Nephron (organoid): ENCODE measurements at regions not wholly inside any gene's neighbourhood (a gene's known extent, or its start where the extent isn't known, plus 50 kb on each side); places are given as distances from the start of the nearest gene placed in this dataset.
"Not testable (repeated sequence)": the region's sequence is repeated elsewhere in the genome, so short reads cannot be mapped to it uniquely, and the experiment has no call there.

ENCODE experiments used
- H3K27ac Mint-ChIP-seq, 3 experiments: 2 replicates each; pipeline ENCODE4 v1.8.0; 2020; ENCODE audit warnings: mixed read lengths in 3 of 3, mild to moderate bottlenecking in 2 of 3, moderate library complexity in 1 of 3
- H3K27me3 Mint-ChIP-seq: 2 replicates; pipeline ENCODE4 v1.8.0; 2021; ENCODE audit warnings: low read depth, mild to moderate bottlenecking, moderate library complexity, mixed read lengths
- H3K36me3 Mint-ChIP-seq: 2 replicates; pipeline ENCODE4 v1.8.0; 2020; ENCODE audit warnings: low read depth, mixed read lengths
- H3K4me1 Mint-ChIP-seq: 2 replicates; pipeline ENCODE4 v1.8.0; 2020; ENCODE audit warnings: mixed read lengths
- H3K4me3 Mint-ChIP-seq, 3 experiments: 2 replicates each; pipeline ENCODE4 v1.8.0; 2020; ENCODE audit warnings: mild to moderate bottlenecking in 3 of 3, mixed read lengths in 3 of 3, moderate library complexity in 2 of 3
- H3K9me3 Mint-ChIP-seq: 2 replicates; pipeline ENCODE4 v1.8.0; 2020; ENCODE audit warnings: mixed read lengths
- TF ChIP-seq, protein P1 (sequence below), 3 experiments: fragments of 200-600 bp; sonication (generic); IDR thresholded peaks; one replicate each; pipeline ENCODE4 v1.5.0; 2021; ENCODE audit warnings: antibody characterized with exemption in 3 of 3; ENCODE audit not compliant: unreplicated experiment in 3 of 3

DNA sequence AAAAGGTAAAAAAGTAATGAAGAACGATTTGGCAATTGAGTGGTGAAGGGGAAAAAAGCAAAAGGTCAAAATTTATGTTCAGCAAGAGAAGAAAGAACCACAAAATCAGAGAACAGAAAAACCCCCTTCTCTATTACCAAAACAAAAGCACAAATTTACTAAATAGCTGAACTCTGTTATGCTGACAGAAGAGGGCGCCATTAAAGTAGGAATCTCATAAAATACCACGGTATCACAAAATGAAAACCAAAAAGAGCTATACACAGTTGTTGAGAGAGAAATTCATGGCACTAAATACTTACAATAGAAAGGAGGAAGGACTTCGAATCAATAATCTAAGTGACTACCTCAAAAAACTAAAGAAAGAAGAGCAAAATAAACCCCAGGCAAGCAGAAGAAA, 69.6 kb upstream of the CXorf66 start:
- Mint-ChIP-seq H3K36me3 (no peaks in the 10 kb centered on the region), H3K27me3 (no peaks in the 10 kb centered on the region), H3K4me1 (no peaks in the 10 kb centered on the region), H3K9me3 (peaks cover 11% of the 10 kb centered on the region), H3K27ac (no peak overlapping the region), H3K4me3 (no peak overlapping the region)
- TF ChIP-seq, protein P1, sequence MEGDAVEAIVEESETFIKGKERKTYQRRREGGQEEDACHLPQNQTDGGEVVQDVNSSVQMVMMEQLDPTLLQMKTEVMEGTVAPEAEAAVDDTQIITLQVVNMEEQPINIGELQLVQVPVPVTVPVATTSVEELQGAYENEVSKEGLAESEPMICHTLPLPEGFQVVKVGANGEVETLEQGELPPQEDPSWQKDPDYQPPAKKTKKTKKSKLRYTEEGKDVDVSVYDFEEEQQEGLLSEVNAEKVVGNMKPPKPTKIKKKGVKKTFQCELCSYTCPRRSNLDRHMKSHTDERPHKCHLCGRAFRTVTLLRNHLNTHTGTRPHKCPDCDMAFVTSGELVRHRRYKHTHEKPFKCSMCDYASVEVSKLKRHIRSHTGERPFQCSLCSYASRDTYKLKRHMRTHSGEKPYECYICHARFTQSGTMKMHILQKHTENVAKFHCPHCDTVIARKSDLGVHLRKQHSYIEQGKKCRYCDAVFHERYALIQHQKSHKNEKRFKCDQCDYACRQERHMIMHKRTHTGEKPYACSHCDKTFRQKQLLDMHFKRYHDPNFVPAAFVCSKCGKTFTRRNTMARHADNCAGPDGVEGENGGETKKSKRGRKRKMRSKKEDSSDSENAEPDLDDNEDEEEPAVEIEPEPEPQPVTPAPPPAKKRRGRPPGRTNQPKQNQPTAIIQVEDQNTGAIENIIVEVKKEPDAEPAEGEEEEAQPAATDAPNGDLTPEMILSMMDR (IDR thresholded peaks at IDR 0.05; ENCODE audit: unreplicated experiment in 3 of 3), result peak; percentile 23 to 39 (median 32)

DNA sequence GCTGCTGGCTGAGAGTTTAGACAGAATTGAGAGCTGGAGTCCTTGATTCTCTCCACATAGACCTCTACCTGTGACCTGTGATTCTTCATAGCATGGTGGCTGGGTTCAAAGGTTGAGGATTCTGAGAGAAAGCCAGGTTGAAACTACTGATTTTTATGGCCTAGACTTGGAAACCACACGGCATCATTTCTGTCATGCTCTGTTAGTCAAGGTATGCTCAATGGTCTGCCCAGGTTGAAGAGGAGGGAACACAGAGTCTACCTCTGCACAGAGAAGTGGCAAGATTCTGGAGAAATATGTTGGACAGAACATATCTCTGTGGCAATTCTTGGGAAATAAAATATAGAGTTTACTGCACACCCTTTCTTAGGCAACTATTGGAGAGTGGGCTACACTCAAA, 57.2 kb upstream of the CXorf66 start:
- Mint-ChIP-seq H3K27ac (no peak overlapping the region), H3K4me3 (no peak overlapping the region), H3K4me1 (no peaks in the 10 kb centered on the region), H3K36me3 (no peaks in the 10 kb centered on the region), H3K9me3 (peaks cover 6% of the 10 kb centered on the region), H3K27me3 (no peaks in the 10 kb centered on the region)
- TF ChIP-seq, protein P1 (IDR thresholded peaks at IDR 0.05; ENCODE audit: unreplicated experiment in 3 of 3), result no peak

DNA sequence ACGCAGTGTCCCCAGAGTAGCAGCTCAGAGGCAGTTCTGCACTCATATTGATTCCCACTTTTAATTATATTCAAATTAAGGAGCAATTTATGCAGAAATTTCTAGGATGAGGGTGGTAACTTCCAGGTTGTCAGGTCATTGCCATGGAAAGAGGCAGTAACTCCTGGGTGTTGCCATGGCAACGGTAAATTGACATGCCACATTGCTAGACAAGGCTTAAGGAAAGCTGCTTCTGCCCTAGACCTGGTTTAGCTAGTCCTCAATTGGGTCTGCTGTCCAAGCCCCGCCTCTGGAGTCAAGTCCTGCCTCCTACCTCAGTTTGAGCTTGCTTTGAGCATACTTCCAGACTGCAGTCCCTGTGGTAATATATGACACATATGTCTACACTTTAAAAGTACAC, 53.8 kb upstream of the CXorf66 start:
- not testable (repeated sequence) for H3K36me3 Mint-ChIP-seq, H3K27me3 Mint-ChIP-seq, H3K27ac Mint-ChIP-seq, H3K4me1 Mint-ChIP-seq, H3K9me3 Mint-ChIP-seq, H3K4me3 Mint-ChIP-seq
